ENCODE measurements at regions not wholly inside any gene's neighbourhood (a gene's known extent, or its start where the extent isn't known, plus 50 kb on each side); places are given as distances from the start of the nearest gene placed in this dataset.

GRCh38 chr6:11425876-11426275 is 111.7 kb upstream of the TMEM170B start:
- Histone ChIP-seq H3K4me1 (peaks cover 7 to 39% (median 21%) of the 10 kb centered on the region in 6 donors), H3K4me3 (no peak overlapping the region), H3K27me3 (replicated peaks in 1 of 7) (no peaks in the 10 kb centered on the region), H3K9me3 (no peaks in the 10 kb centered on the region), H3K36me3 (no peaks in the 10 kb centered on the region), H3K27ac (no peak overlapping the region)
- TF ChIP-seq POLR2AphosphoS5 (IDR thresholded peaks at IDR 0.05) (no peak), POLR2A (IDR thresholded peaks at IDR 0.05) (no peak), CTCF (IDR thresholded peaks at IDR 0.05 in 8 of 11, conservative IDR thresholded peaks at IDR 0.05 in 3 of 11) (no peak)
- no peak for DNase-seq
- intact Hi-C loops (cut with DNase I; ENCODE audit: low total_unique reads), result no loop called here
- 80 to 97% (median 95%) methylated on average over 1 of the region's 1 CpG for WGBS, 5 donors

- intact Hi-C loops (cut with DNase I; ENCODE audit: low total_unique reads), result no loop called here
- H3K27ac ChIP-seq, result no peak overlapping the region
- no peak for DNase-seq
- no peaks in the 10 kb centered on the region for H3K27me3 ChIP-seq (replicated peaks in 1 of 7)
- H3K9me3 ChIP-seq, result no peaks in the 10 kb centered on the region
- WGBS, 5 donors, result 92 to 97% (median 93%) methylated on average over 5 of the region's 5 CpGs
- H3K36me3 ChIP-seq, result no peaks in the 10 kb centered on the region
- TF ChIP-seq CTCF (IDR thresholded peaks at IDR 0.05 in 8 of 11, conservative IDR thresholded peaks at IDR 0.05 in 3 of 11), result no peak
- peaks cover 7 to 36% (median 21%) of the 10 kb centered on the region in 6 donors for H3K4me1 ChIP-seq
- no peak overlapping the region for H3K4me3 ChIP-seq
Measured at GRCh38 chr6:11425431-11425871, 112.1 kb upstream of the TMEM170B start.

DNA sequence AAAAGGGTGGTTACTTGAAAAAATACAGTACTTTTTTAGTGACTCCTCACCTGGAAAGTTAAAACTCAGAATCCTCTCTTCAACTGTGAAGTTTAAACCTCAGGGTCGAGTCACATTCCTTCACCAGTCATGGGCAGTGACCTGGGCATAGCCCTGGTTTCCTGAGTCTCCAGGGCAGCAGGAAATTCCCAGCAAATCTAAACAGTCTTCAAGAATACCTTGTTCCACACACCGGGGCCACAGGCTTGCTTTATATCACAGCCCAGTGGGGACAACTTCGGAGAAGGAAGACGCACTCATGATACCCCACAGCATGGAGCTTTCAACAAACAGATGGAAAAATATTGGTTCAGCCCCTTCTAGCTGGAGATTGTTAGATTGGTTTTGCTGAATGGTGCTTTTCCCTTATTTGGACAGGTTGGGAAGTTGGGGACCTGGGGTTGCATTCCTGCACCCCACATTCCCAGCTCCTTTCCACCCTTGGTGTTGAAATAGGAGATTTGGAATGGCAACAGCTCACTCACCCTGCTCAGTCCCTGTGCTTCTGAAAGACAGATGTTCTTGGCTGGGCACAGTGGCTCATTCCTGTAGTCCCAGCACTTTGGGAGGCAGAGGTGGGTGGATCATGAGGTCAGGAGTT is 113.0 kb upstream of the TMEM170B start:
- intact Hi-C loops (cut with DNase I; ENCODE audit: low total_unique reads), result no loop called here
- WGBS, 5 donors, result 63 to 86% (median 73%) methylated on average over 3 to 4 of the region's 4 CpGs
- Histone ChIP-seq H3K36me3 (no peaks in the 10 kb centered on the region), H3K4me1 (peaks cover 7 to 27% (median 18%) of the 10 kb centered on the region in 6 donors), H3K4me3 (no peak overlapping the region), H3K27me3 (replicated peaks in 1 of 7) (no peaks in the 10 kb centered on the region), H3K27ac (no peak overlapping the region), H3K9me3 (no peaks in the 10 kb centered on the region)
- TF ChIP-seq POLR2AphosphoS5 (IDR thresholded peaks at IDR 0.05) (no peak), CTCF (IDR thresholded peaks at IDR 0.05 in 8 of 11, conservative IDR thresholded peaks at IDR 0.05 in 3 of 11) (no peak), POLR2A (IDR thresholded peaks at IDR 0.05) (no peak)
- DNase-seq, result no peak

GRCh38 chr6:11423667-11424066 is 113.9 kb upstream of the TMEM170B start:
- intact Hi-C loops (cut with DNase I; ENCODE audit: low total_unique reads), result no loop called here
- Histone ChIP-seq H3K9me3 (no peaks in the 10 kb centered on the region), H3K27ac (no peak overlapping the region), H3K36me3 (no peaks in the 10 kb centered on the region), H3K4me1 (peaks cover 0 to 18% (median 9%) of the 10 kb centered on the region in 6 donors), H3K27me3 (replicated peaks in 1 of 7) (no peaks in the 10 kb centered on the region), H3K4me3 (no peak overlapping the region)
- 84 to 100% (median 97%) methylated on average over 1 of the region's 1 CpG for WGBS, 5 donors
- DNase-seq, result no peak
- TF ChIP-seq POLR2A (IDR thresholded peaks at IDR 0.05) (no peak), POLR2AphosphoS5 (IDR thresholded peaks at IDR 0.05) (no peak), CTCF (IDR thresholded peaks at IDR 0.05 in 8 of 11, conservative IDR thresholded peaks at IDR 0.05 in 3 of 11) (no peak)
